B cell (primary cell): ENCODE measurements at regions not wholly inside any gene's neighbourhood (a gene's known extent, or its start where the extent isn't known, plus 50 kb on each side); places are given as distances from the start of the nearest gene placed in this dataset.

Experiments used
- ATAC-seq: fragments of 200-7000 bp; cut with Tn5 transposase; one replicate; pipeline ENCODE4 v1.10.0; 2021; ENCODE audit warnings: low read depth, mild to moderate bottlenecking, moderate number of reproducible peaks, moderate library complexity
- CTCF ChIA-PET: fragments of 350-600 bp; sonication (Branson Sonifier 250); formaldehyde crosslinking; loops from one replicate; lab custom pipeline; 2021; ENCODE audit warnings: antibody characterized with exemption, inconsistent platforms; lab: Charles Lee
- POLR2A ChIA-PET: fragments of 350-600 bp; sonication (Branson Sonifier 250); formaldehyde crosslinking; loops from one replicate; lab custom pipeline; 2021; ENCODE audit warnings: antibody characterized with exemption; lab: Charles Lee
- DNase-seq: peaks from one replicate; pipeline ENCODE4 v3.0.0; 2013
- H2AFZ ChIP-seq: 2 replicates; pipeline ENCODE4 v1.6.1; 2012; ENCODE audit warnings: mild to moderate bottlenecking, low read depth, low read length; ENCODE audit not compliant: insufficient read depth, poor library complexity, severe bottlenecking
- H3K27ac ChIP-seq, 2 donors: 1 replicate in 1 of 2; 2 replicates in 1 of 2; pipeline ENCODE4 v1.5.1; 2012 to 2013; ENCODE audit warnings: low read length in 2 of 2, mild to moderate bottlenecking in 2 of 2, moderate library complexity in 1 of 2
- H3K27me3 ChIP-seq, 4 experiments: fragments of 200-600 bp in 1 of 4; sonication (generic) in 1 of 4; replicated peaks in 1 of 4; 1 replicate in 2 of 4; 2 replicates in 2 of 4; pipeline versions ENCODE4 v1.6.1 to v1.7.0; 2013 to 2016; ENCODE audit warnings: low read length in 3 of 4, mild to moderate bottlenecking in 2 of 4, mixed read lengths in 1 of 4, moderate library complexity in 1 of 4; ENCODE audit not compliant: insufficient read depth in 4 of 4, control insufficient read depth in 3 of 4; ENCODE audit errors: control extremely low read depth in 1 of 4
- H3K36me3 ChIP-seq, 2 experiments: replicated peaks in 1 of 2; 1 replicate in 1 of 2; 2 replicates in 1 of 2; pipeline versions ENCODE4 v1.6.1 to v1.7.1; 2013; ENCODE audit warnings: low read length in 1 of 2; ENCODE audit not compliant: insufficient read depth in 2 of 2, control insufficient read depth in 1 of 2; ENCODE audit errors: control extremely low read depth in 1 of 2, extremely low read depth in 1 of 2
- H3K4me1 ChIP-seq, 2 donors: fragments of 200-600 bp in 1 of 2; sonication (generic) in 1 of 2; 1 replicate in 1 of 2; 2 replicates in 1 of 2; pipeline versions ENCODE4 v1.5.1 to v1.6.1; 2013 to 2017; ENCODE audit warnings: low read length in 2 of 2; ENCODE audit not compliant: control insufficient read depth in 2 of 2, insufficient read depth in 2 of 2
- H3K4me2 ChIP-seq: replicated peaks from 2 replicates; pipeline ENCODE3; 2012; ENCODE audit warnings: mild to moderate bottlenecking, low read depth, low read length; ENCODE audit not compliant: poor library complexity, severe bottlenecking
- H3K4me3 ChIP-seq, 5 experiments: fragments of 200-600 bp in 1 of 5; sonication (generic) in 1 of 5; 1 replicate in 3 of 5; 2 replicates in 2 of 5; pipeline versions ENCODE4 v1.5.1 to v1.7.0; 2011 to 2016; ENCODE audit warnings: low read length in 4 of 5, mild to moderate bottlenecking in 4 of 5, low read depth in 2 of 5, control low read depth in 1 of 5, moderate library complexity in 1 of 5; ENCODE audit not compliant: insufficient read depth in 1 of 5; ENCODE audit errors: control extremely low read depth in 1 of 5, extremely low read depth in 1 of 5
- H3K79me2 ChIP-seq: fragments of 200-600 bp; sonication (generic); one replicate; pipeline ENCODE4 v1.6.0; 2016; ENCODE audit warnings: low read length; ENCODE audit not compliant: control insufficient read depth, insufficient read depth
- H3K9ac ChIP-seq: fragments of 200-600 bp; sonication (generic); 2 replicates; pipeline ENCODE4 v1.6.1; 2017; ENCODE audit warnings: mild to moderate bottlenecking, low read length, moderate library complexity
- H3K9me3 ChIP-seq, 3 donors: one replicate each; pipeline versions ENCODE4 v1.6.1 to v1.7.1; 2013; ENCODE audit warnings: low read length in 2 of 3; ENCODE audit not compliant: control insufficient read depth in 2 of 3, insufficient read depth in 1 of 3; ENCODE audit errors: control extremely low read depth in 1 of 3
- H4K20me1 ChIP-seq: 2 replicates; pipeline ENCODE4 v1.6.0; 2012; ENCODE audit warnings: mild to moderate bottlenecking, low read length; ENCODE audit not compliant: insufficient read depth, control insufficient read depth, poor library complexity, severe bottlenecking
- H3K27ac Mint-ChIP-seq: one replicate; pipeline ENCODE4 v1.8.0; 2021; ENCODE audit warnings: mixed read lengths
- H3K27me3 Mint-ChIP-seq: one replicate; pipeline ENCODE4 v1.8.0; 2021; ENCODE audit warnings: mixed read lengths
- H3K4me1 Mint-ChIP-seq: one replicate; pipeline ENCODE4 v1.8.0; 2021; ENCODE audit warnings: mixed read lengths
- H3K4me3 Mint-ChIP-seq: one replicate; pipeline ENCODE4 v1.8.0; 2021; ENCODE audit warnings: mixed read lengths
- H3K9me3 Mint-ChIP-seq: one replicate; pipeline ENCODE4 v1.8.0; 2022; ENCODE audit warnings: mixed read lengths; ENCODE audit not compliant: insufficient read depth
- CTCF ChIP-seq: fragments of 200-600 bp; IDR thresholded peaks from one replicate; pipeline ENCODE4 v1.8.0; 2022; ENCODE audit warnings: antibody characterized with exemption, mild to moderate bottlenecking
- EZH2 ChIP-seq: IDR thresholded peaks from 2 replicates; pipeline ENCODE4 v1.6.1; 2012; ENCODE audit warnings: borderline replicate concordance, low read depth, mild to moderate bottlenecking, moderate library complexity, low read length; ENCODE audit not compliant: insufficient read depth, poor library complexity, severe bottlenecking
- WGBS: methylation state at CpG from one replicate; pipeline ENCODE4 v1.1.5; 2013; ENCODE audit warnings: missing lambda C conversion rate; ENCODE audit not compliant: insufficient coverage; 5-methylcytosine and 5-hydroxymethylcytosine counted together
- intact Hi-C: fragments of 100-400 bp; cut with micrococcal nuclease; formaldehyde crosslinking; loops from one replicate; pipeline ENCODE4 v1.10.0; 2022

- Histone ChIP-seq H3K79me2 (no peaks in the 10 kb centered on the region), H2AFZ (no peak overlapping the region), H3K4me2 (no peak overlapping the region), H3K4me1 (no peaks in the 10 kb centered on the region), H4K20me1 (no peaks in the 10 kb centered on the region), H3K36me3 (no peaks in the 10 kb centered on the region), H3K9me3 (no peaks in the 10 kb centered on the region), H3K4me3 (no peak overlapping the region), H3K27ac (no peak overlapping the region), H3K27me3 (no peaks in the 10 kb centered on the region), H3K9ac (no peak overlapping the region)
- Mint-ChIP-seq H3K4me3 (no peak overlapping the region), H3K27ac (no peak overlapping the region), H3K4me1 (no peaks in the 10 kb centered on the region), H3K27me3 (no peaks in the 10 kb centered on the region), H3K9me3 (no peaks in the 10 kb centered on the region)
- intact Hi-C loops = no loop called here
- no peak for TF ChIP-seq CTCF
- TF ChIP-seq EZH2 = no peak
- DNase-seq (no peak), ATAC-seq (no peak)
- POLR2A ChIA-PET = no interaction called here
- CTCF ChIA-PET = no interaction called here
These were observed 854.7 kb upstream of the ADGRL3 start for GRCh38 chr4:60345392-60345791.

- H3K9me3 ChIP-seq = no peaks in the 10 kb centered on the region
- H3K27me3 ChIP-seq = no peaks in the 10 kb centered on the region
- no peak overlapping the region for H3K27ac ChIP-seq
- no peak overlapping the region for H3K4me2 ChIP-seq
- no peaks in the 10 kb centered on the region for H3K27me3 Mint-ChIP-seq
- H3K4me3 ChIP-seq = no peak overlapping the region
- no peaks in the 10 kb centered on the region for H3K4me1 ChIP-seq
- ChIA-PET CTCF (no interaction called here), POLR2A (no interaction called here)
- no peak for ATAC-seq
- H3K27ac Mint-ChIP-seq = no peak overlapping the region
- H3K4me3 Mint-ChIP-seq = no peak overlapping the region
- no peaks in the 10 kb centered on the region for H3K79me2 ChIP-seq
- H3K9ac ChIP-seq = no peak overlapping the region
- DNase-seq = no peak
- no peaks in the 10 kb centered on the region for H3K4me1 Mint-ChIP-seq
- no peak overlapping the region for H2AFZ ChIP-seq
- peaks cover 4% of the 10 kb centered on the region for H3K9me3 Mint-ChIP-seq
- no peaks in the 10 kb centered on the region for H3K36me3 ChIP-seq
- intact Hi-C loops = no loop called here
- H4K20me1 ChIP-seq = no peaks in the 10 kb centered on the region
- WGBS = no CpG with 5 or more reads among the region's 3 CpGs
- TF ChIP-seq CTCF (no peak), EZH2 (no peak)
These were observed 840.3 kb upstream of the ADGRL3 start for GRCh38 chr4:60359746-60360367.
